ENCODE measurements at regions not wholly inside any gene's neighbourhood (a gene's known extent, or its start where the extent isn't known, plus 50 kb on each side); places are given as distances from the start of the nearest gene placed in this dataset.

DNA sequence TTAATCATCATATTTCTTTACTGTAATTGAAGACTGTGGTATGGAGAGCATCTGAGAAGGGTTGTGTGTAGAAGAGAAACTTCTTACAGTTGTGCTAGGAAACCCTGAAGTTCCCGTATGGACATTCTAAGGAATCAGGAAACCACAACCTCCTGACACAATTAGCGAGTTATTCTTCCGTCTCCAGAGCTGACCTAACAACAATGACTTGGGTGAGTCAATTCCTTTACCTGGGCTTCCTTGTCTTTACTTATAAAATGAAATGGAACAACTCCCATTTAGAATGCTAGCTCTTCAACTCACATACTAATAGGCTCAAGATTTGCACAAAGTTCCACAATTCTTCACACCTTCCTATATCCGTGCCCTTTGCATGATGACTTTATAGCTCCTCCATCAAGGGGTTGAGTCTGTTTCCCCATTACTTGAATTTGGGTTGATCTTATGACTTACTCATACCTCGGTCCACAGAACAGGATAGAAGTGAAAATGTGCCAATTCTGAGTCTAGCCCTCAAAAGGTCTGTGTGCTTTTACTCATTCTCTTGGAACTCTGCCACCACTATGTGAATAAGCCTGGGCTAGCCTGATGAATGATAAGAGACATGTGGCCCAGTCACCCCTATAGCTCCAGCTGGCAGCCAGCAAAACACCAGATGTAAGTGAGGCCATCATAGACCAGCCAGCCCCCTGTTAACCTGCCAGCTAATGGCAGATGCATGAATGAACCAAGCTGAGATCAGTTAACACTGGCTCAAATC, 459.4 kb downstream of the ETNK1 start:
- Histone ChIP-seq H3K36me3 (ENCODE audit: control insufficient read depth, insufficient read depth, low read length) (no peaks in the 10 kb centered on the region), H3K27me3 (ENCODE audit: control insufficient read depth, insufficient read depth, low read length) (no peaks in the 10 kb centered on the region), H3K4me3 (ENCODE audit: low read depth, low read length) (no peak overlapping the region)
- DNase-seq (ENCODE audit: low read depth): peak; percentile 84
- TF ChIP-seq, protein P1, sequence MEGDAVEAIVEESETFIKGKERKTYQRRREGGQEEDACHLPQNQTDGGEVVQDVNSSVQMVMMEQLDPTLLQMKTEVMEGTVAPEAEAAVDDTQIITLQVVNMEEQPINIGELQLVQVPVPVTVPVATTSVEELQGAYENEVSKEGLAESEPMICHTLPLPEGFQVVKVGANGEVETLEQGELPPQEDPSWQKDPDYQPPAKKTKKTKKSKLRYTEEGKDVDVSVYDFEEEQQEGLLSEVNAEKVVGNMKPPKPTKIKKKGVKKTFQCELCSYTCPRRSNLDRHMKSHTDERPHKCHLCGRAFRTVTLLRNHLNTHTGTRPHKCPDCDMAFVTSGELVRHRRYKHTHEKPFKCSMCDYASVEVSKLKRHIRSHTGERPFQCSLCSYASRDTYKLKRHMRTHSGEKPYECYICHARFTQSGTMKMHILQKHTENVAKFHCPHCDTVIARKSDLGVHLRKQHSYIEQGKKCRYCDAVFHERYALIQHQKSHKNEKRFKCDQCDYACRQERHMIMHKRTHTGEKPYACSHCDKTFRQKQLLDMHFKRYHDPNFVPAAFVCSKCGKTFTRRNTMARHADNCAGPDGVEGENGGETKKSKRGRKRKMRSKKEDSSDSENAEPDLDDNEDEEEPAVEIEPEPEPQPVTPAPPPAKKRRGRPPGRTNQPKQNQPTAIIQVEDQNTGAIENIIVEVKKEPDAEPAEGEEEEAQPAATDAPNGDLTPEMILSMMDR (IDR thresholded peaks at IDR 0.05; ENCODE audit: insufficient read depth, low read length, poor library complexity, severe bottlenecking): no peak

DNA sequence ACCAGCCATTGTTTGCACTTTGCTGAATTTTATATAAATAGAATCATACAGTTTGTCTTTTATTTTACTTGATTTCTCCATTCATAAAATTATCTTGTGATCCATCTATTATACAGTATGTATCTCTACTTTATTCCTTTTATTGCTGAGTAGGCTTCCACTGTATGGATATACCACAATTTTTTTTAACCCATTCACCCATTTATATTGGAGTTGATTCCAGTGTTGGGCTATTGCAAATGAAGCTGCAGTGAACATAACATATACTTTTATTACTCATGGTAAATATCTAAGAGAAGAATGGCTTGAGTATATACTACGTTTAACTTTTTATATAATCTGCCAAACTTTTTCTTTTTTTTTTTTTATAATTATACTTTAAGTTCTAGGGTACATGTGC, 463.6 kb downstream of the ETNK1 start:
- no peaks in the 10 kb centered on the region for H3K27me3 ChIP-seq (ENCODE audit: control insufficient read depth, insufficient read depth, low read length)
- TF ChIP-seq, protein P1 (IDR thresholded peaks at IDR 0.05; ENCODE audit: insufficient read depth, low read length, poor library complexity, severe bottlenecking): no peak
- no peaks in the 10 kb centered on the region for H3K36me3 ChIP-seq (ENCODE audit: control insufficient read depth, insufficient read depth, low read length)
- no peak overlapping the region for H3K4me3 ChIP-seq (ENCODE audit: low read depth, low read length)
- DNase-seq (ENCODE audit: low read depth): no peak

DNA sequence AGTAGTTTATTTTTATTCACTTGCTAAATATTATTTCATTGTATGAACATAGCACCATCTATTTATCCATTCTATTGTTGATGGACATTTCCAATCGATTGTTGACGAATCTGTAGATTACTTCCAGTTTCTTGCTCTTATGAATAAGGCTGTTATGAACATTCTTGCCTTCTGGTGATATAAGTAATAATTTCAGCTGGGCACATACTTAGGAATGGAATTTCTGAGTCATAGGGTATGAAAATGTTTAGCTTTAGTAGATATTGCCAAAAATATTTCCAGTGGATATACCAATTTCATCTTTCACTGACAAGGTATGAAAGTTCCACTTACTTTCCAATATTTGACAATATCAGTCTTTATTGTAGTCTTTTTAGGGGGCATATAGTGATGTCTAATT, 468.5 kb downstream of the ETNK1 start:
- no peak for DNase-seq (ENCODE audit: low read depth)
- no peaks in the 10 kb centered on the region for H3K27me3 ChIP-seq (ENCODE audit: control insufficient read depth, insufficient read depth, low read length)
- TF ChIP-seq, protein P1 (IDR thresholded peaks at IDR 0.05; ENCODE audit: insufficient read depth, low read length, poor library complexity, severe bottlenecking): no peak
- H3K4me3 ChIP-seq (ENCODE audit: low read depth, low read length): no peak overlapping the region
- H3K36me3 ChIP-seq (ENCODE audit: control insufficient read depth, insufficient read depth, low read length): no peaks in the 10 kb centered on the region

DNA sequence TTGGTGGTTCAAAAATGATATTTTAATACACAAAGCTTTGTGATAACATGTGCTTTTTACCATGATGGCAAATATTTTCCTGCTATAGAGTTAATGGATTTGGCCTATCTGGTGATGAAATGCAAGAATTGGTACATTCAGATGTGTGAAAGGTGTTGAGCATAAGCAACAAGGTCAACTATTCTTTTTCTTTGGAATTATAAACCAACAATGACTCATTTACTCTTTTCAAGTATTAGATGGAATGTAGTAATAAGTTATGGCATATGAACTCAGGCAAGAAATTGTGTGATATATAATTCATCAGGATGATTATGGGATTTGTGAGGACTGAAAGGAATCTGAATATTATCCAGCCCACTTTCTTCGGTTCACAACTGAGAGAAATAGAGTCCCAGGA, 471.4 kb downstream of the ETNK1 start:
- Histone ChIP-seq H3K4me3 (ENCODE audit: low read depth, low read length) (no peak overlapping the region), H3K36me3 (ENCODE audit: control insufficient read depth, insufficient read depth, low read length) (no peaks in the 10 kb centered on the region), H3K27me3 (ENCODE audit: control insufficient read depth, insufficient read depth, low read length) (no peaks in the 10 kb centered on the region)
- DNase-seq (ENCODE audit: low read depth): no peak
- TF ChIP-seq, protein P1 (IDR thresholded peaks at IDR 0.05; ENCODE audit: insufficient read depth, low read length, poor library complexity, severe bottlenecking): no peak

DNA sequence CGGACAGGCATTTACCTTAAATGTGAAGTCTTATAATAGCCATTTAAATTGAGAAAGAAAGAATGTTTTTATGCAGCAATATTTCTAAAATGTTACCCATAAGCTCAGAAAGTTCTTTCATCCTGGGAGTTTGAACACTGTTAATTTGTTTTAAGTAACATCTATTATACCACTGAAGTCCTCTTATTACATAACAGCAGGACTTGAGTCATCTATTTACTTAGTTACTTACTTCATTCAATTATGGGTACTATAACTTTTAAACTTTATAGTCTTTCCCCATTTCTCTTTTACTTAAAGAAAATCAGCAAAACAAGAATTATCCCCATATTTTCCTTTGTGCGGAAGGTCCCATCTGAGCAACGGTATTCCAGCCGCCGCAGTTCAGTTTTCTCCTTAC, 473.1 kb downstream of the ETNK1 start:
- no peaks in the 10 kb centered on the region for H3K27me3 ChIP-seq (ENCODE audit: control insufficient read depth, insufficient read depth, low read length)
- no peaks in the 10 kb centered on the region for H3K36me3 ChIP-seq (ENCODE audit: control insufficient read depth, insufficient read depth, low read length)
- H3K4me3 ChIP-seq (ENCODE audit: low read depth, low read length): no peak overlapping the region
- no peak for DNase-seq (ENCODE audit: low read depth)
- TF ChIP-seq, protein P1 (IDR thresholded peaks at IDR 0.05; ENCODE audit: insufficient read depth, low read length, poor library complexity, severe bottlenecking): no peak

DNA sequence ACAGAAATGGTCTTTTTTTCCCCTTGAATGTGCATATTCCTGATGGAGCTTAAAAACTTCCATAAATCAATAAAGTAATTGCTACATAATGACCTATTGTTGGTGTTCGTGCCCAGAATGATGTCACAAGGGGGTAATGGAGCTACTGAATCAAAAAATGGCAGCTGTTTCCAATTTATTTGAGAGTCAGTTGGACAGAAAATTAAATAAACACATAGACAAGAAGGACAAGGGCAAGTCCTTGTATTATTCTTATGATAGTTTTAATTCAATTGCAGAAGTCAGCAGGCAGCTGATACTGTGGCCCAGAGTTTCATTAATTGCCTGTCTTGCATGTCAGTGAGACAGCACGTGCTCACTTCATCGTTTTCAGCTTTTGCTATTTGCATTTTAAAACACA, 473.5 kb downstream of the ETNK1 start:
- TF ChIP-seq, protein P1 (IDR thresholded peaks at IDR 0.05; ENCODE audit: insufficient read depth, low read length, poor library complexity, severe bottlenecking): no peak
- H3K36me3 ChIP-seq (ENCODE audit: control insufficient read depth, insufficient read depth, low read length): no peaks in the 10 kb centered on the region
- no peak overlapping the region for H3K4me3 ChIP-seq (ENCODE audit: low read depth, low read length)
- no peak for DNase-seq (ENCODE audit: low read depth)
- H3K27me3 ChIP-seq (ENCODE audit: control insufficient read depth, insufficient read depth, low read length): no peaks in the 10 kb centered on the region

All from kidney epithelial cell (primary cell).